Astrocyte of the cerebellum (primary cell): ENCODE measurements at regions not wholly inside any gene's neighbourhood (a gene's known extent, or its start where the extent isn't known, plus 50 kb on each side); places are given as distances from the start of the nearest gene placed in this dataset.

Experiments used
- DNase-seq: peaks from one replicate; pipeline ENCODE4 v3.0.0-alpha.2; 2011; ENCODE audit warnings: low read depth
- H3K4me3 ChIP-seq: 2 replicates; pipeline ENCODE4 v1.5.1; 2011; ENCODE audit warnings: mild to moderate bottlenecking, low read depth, low read length, moderate library complexity
- CTCF ChIP-seq: IDR thresholded peaks from 2 replicates; pipeline ENCODE4 v1.5.1; 2012; ENCODE audit warnings: low read length, low read depth, moderate library complexity, mild to moderate bottlenecking; ENCODE audit errors: missing control alignments
- in situ Hi-C: cut with HindIII; loops from 2 replicates; pipeline ENCODE4 v1.10.0; 2017; ENCODE audit warnings: low sequenced_read_pairs

GRCh38 chr2:8132351-8132831 is 549.5 kb upstream of the ID2 start:
- no peak overlapping the region for H3K4me3 ChIP-seq
- in situ Hi-C loops, result no loop called here
- peak; percentile 54 for DNase-seq
- no peak for TF ChIP-seq CTCF

DNA sequence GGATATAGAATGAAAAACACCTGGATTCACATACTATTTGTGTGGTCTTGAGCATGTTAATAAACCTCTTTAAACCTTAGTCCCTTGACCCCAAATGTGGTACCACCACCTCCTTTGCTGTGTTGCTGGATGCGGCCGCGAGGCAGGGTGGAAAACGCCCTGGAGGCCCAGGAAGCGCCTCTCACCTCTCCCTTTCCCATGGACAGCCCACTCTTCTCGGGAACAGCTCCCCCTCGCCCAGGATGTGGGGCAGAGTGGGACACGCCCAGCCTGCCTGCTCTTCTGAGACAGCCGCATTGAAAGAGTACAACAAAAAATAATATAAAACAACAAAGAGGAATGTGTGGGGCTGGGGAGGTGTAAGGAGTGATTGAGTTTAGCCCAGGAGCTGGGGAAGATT is 549.0 kb upstream of the ID2 start:
- DNase-seq, result no peak
- H3K4me3 ChIP-seq, result no peak overlapping the region
- TF ChIP-seq CTCF, result no peak
- in situ Hi-C loops, result no loop called here

DNA sequence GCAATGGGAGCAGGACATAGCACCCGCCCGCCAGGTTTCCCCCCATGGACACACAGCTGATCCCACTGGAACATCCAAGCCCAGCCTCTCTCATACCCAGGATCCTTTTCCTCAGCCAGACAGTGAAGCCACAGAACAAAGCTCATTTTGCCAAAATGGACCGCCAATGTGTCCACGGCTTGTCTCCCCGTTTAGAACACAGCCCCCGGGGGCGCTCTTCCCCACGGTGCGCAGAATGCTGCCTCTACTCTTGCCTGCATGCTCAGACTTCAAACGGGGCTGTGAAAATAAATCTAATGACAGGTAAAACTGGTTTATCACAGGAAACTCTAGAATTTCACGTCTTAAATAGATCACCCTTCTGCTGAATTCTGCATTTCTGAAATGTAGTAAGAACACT is 548.5 kb upstream of the ID2 start:
- in situ Hi-C loops, result no loop called here
- TF ChIP-seq CTCF, result no peak
- DNase-seq, result no peak
- no peak overlapping the region for H3K4me3 ChIP-seq

- no peak for DNase-seq
- TF ChIP-seq CTCF, result no peak
- in situ Hi-C loops, result no loop called here
- H3K4me3 ChIP-seq, result no peak overlapping the region
Observed at GRCh38 chr2:8133913-8134472, 547.9 kb upstream of the ID2 start.

DNA sequence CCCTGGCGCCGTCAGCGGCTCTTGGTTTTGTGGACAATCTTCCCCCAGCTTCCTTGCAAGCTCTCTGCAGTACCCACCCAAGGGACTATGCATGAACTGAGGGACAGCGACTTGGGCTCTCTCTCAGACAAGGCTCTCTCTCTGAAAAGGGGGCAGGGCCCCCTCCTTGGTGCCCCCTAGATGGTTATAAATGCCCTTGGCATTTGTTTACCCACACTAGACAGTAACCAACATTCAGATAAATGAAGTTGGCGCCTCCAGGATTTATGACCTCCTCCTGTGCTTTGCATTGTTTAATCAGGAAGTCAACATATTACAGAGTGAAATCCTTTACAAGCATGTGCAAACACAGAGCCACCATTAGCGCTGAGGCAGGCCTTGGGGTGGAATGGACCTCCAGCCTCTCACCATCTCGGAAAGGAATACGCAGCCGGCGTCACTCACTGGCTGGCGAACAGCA is 547.4 kb upstream of the ID2 start:
- TF ChIP-seq CTCF, result no peak
- in situ Hi-C loops, result no loop called here
- no peak for DNase-seq
- H3K4me3 ChIP-seq, result no peak overlapping the region

DNA sequence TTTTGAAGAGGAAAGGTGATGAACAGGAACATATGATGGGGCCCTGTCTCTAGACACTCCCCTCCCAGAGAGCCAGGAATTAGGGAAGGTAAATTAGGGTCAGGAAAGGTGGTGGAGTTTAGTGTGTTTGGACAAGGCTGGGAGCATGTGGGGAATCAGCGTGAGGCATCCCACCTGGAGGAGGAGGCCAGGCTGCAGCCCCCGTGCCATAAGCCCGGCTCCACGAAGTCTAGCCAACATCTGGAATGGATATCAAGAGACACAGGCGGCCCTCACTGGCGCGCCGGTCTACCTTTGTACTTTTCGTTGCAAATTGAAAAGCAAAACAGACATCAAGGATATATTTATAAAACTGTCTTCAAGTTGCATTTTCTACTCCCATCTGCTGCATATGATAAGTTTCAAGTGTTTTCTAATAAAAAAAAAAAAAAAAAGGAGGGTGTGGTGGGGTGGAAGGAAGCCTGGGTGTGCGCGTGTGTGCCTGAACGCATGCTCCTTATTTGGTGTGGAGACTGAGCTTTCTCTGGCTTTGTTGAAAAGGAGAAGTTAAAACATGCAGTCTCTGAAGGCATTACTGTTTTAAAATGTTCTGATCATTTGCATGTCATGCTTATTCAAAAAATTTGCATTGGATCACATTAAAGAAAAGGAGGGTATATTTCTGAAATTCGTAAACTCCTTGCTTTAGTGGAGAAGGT is 546.7 kb upstream of the ID2 start:
- H3K4me3 ChIP-seq, result no peak overlapping the region
- in situ Hi-C loops, result no loop called here
- DNase-seq, result no peak

More for the DNA sequence above, 546.7 kb upstream of the ID2 start:
- no peak for TF ChIP-seq CTCF
